ENCODE measurements at regions not wholly inside any gene's neighbourhood (a gene's known extent, or its start where the extent isn't known, plus 50 kb on each side); places are given as distances from the start of the nearest gene placed in this dataset.
"Not testable (repeated sequence)": the region's sequence is repeated elsewhere in the genome, so short reads cannot be mapped to it uniquely, and the experiment has no call there.

GRCh38 chrX:109873983-109874382, 128.9 kb upstream of the TMEM164 start:
- no peak for DNase-seq (ENCODE audit: extremely low read depth, low read depth)

- no peak for DNase-seq (ENCODE audit: extremely low read depth, low read depth)
These were observed 128.4 kb upstream of the TMEM164 start for GRCh38 chrX:109874548-109874947.

- no peak for DNase-seq (ENCODE audit: extremely low read depth, low read depth)
These were observed 127.1 kb upstream of the TMEM164 start for GRCh38 chrX:109875831-109876230.

GRCh38 chrX:109878236-109878635, 124.7 kb upstream of the TMEM164 start:
- DNase-seq (ENCODE audit: extremely low read depth, low read depth): no peak

GRCh38 chrX:109879991-109880390, 122.9 kb upstream of the TMEM164 start:
- DNase-seq (ENCODE audit: extremely low read depth, low read depth): no peak

GRCh38 chrX:109880629-109881028, 122.3 kb upstream of the TMEM164 start:
- no peak for DNase-seq (ENCODE audit: extremely low read depth, low read depth)

GRCh38 chrX:109886122-109886761, 116.7 kb upstream of the TMEM164 start:
- peak; percentile 40 for DNase-seq (ENCODE audit: extremely low read depth, low read depth)

GRCh38 chrX:109889289-109890006, 113.5 kb upstream of the TMEM164 start:
- no peak for DNase-seq (ENCODE audit: extremely low read depth, low read depth)

- no peak for DNase-seq (ENCODE audit: extremely low read depth, low read depth)
These were observed 112.6 kb upstream of the TMEM164 start for GRCh38 chrX:109890300-109890699.

- peak; percentile 63 for DNase-seq (ENCODE audit: extremely low read depth, low read depth)
These were observed 111.9 kb upstream of the TMEM164 start for GRCh38 chrX:109890910-109891502.

- DNase-seq (ENCODE audit: extremely low read depth, low read depth): not testable (repeated sequence)
These were observed 106.9 kb upstream of the TMEM164 start for GRCh38 chrX:109896024-109896423.

- DNase-seq (ENCODE audit: extremely low read depth, low read depth): no peak
These were observed 100.2 kb upstream of the TMEM164 start for GRCh38 chrX:109902665-109903064.

GRCh38 chrX:109911046-109911445, 91.9 kb upstream of the TMEM164 start:
- DNase-seq (ENCODE audit: extremely low read depth, low read depth): no peak

- not testable (repeated sequence) for DNase-seq (ENCODE audit: extremely low read depth, low read depth)
These were observed 89.9 kb upstream of the TMEM164 start for GRCh38 chrX:109912993-109913392.

- no peak for DNase-seq (ENCODE audit: extremely low read depth, low read depth)
These were observed 88.6 kb upstream of the TMEM164 start for GRCh38 chrX:109914114-109914849.

GRCh38 chrX:109918753-109919152, 84.2 kb upstream of the TMEM164 start:
- no peak for DNase-seq (ENCODE audit: extremely low read depth, low read depth)

GRCh38 chrX:109920325-109920724, 82.6 kb upstream of the TMEM164 start:
- no peak for DNase-seq (ENCODE audit: extremely low read depth, low read depth)

GRCh38 chrX:109920868-109921267, 82.0 kb upstream of the TMEM164 start:
- no peak for DNase-seq (ENCODE audit: extremely low read depth, low read depth)

GRCh38 chrX:109922190-109922589, 80.7 kb upstream of the TMEM164 start:
- no peak for DNase-seq (ENCODE audit: extremely low read depth, low read depth)

GRCh38 chrX:109925003-109925402, 77.9 kb upstream of the TMEM164 start:
- DNase-seq (ENCODE audit: extremely low read depth, low read depth): not testable (repeated sequence)

- no peak for DNase-seq (ENCODE audit: extremely low read depth, low read depth)
These were observed 77.3 kb upstream of the TMEM164 start for GRCh38 chrX:109925656-109926055.
